Neural crest cell (in vitro differentiated cells): ENCODE measurements at regions not wholly inside any gene's neighbourhood (a gene's known extent, or its start where the extent isn't known, plus 50 kb on each side); places are given as distances from the start of the nearest gene placed in this dataset.

Source experiments
- DNase-seq: peaks from one replicate; pipeline ENCODE4 v3.0.0; 2021; ENCODE audit warnings: low read depth, mixed read lengths, low spot score
- H3K27ac Mint-ChIP-seq: one replicate; pipeline ENCODE4 v1.8.0; 2021; ENCODE audit warnings: mild to moderate bottlenecking, mixed read lengths; ENCODE audit not compliant: unreplicated experiment
- H3K27me3 Mint-ChIP-seq: 2 replicates; pipeline ENCODE4 v1.8.0; 2021; ENCODE audit warnings: low read depth, mild to moderate bottlenecking, mixed read lengths
- H3K36me3 Mint-ChIP-seq: 2 replicates; pipeline ENCODE4 v1.8.0; 2021; ENCODE audit warnings: low read depth, mild to moderate bottlenecking, mixed read lengths
- H3K4me1 Mint-ChIP-seq: 2 replicates; pipeline ENCODE4 v1.8.0; 2021; ENCODE audit warnings: mixed read lengths
- H3K4me3 Mint-ChIP-seq: one replicate; pipeline ENCODE4 v1.8.0; 2021; ENCODE audit warnings: mild to moderate bottlenecking, mixed read lengths
- H3K9me3 Mint-ChIP-seq: 2 replicates; pipeline ENCODE4 v1.8.0; 2021; ENCODE audit warnings: mixed read lengths
- TF ChIP-seq, protein P1 (sequence below): fragments of 200-600 bp; sonication (generic); conservative IDR thresholded peaks from 2 replicates; pipeline ENCODE4 v1.5.0; 2021; ENCODE audit warnings: antibody characterized with exemption, mild to moderate bottlenecking

GRCh38 chr12:114846771-114847170 is 162.8 kb upstream of the TBX3 start:
- no peak overlapping the region for H3K27ac Mint-ChIP-seq
- no peaks in the 10 kb centered on the region for H3K36me3 Mint-ChIP-seq
- peaks cover 8% of the 10 kb centered on the region for H3K4me1 Mint-ChIP-seq
- H3K4me3 Mint-ChIP-seq = no peak overlapping the region
- no peaks in the 10 kb centered on the region for H3K27me3 Mint-ChIP-seq
- H3K9me3 Mint-ChIP-seq = no peaks in the 10 kb centered on the region
- TF ChIP-seq, protein P1, sequence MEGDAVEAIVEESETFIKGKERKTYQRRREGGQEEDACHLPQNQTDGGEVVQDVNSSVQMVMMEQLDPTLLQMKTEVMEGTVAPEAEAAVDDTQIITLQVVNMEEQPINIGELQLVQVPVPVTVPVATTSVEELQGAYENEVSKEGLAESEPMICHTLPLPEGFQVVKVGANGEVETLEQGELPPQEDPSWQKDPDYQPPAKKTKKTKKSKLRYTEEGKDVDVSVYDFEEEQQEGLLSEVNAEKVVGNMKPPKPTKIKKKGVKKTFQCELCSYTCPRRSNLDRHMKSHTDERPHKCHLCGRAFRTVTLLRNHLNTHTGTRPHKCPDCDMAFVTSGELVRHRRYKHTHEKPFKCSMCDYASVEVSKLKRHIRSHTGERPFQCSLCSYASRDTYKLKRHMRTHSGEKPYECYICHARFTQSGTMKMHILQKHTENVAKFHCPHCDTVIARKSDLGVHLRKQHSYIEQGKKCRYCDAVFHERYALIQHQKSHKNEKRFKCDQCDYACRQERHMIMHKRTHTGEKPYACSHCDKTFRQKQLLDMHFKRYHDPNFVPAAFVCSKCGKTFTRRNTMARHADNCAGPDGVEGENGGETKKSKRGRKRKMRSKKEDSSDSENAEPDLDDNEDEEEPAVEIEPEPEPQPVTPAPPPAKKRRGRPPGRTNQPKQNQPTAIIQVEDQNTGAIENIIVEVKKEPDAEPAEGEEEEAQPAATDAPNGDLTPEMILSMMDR = no peak
- no peak for DNase-seq

- no peak for DNase-seq
- peaks cover 13% of the 10 kb centered on the region for H3K4me1 Mint-ChIP-seq
- H3K36me3 Mint-ChIP-seq = no peaks in the 10 kb centered on the region
- H3K9me3 Mint-ChIP-seq = no peaks in the 10 kb centered on the region
- H3K27me3 Mint-ChIP-seq = no peaks in the 10 kb centered on the region
- TF ChIP-seq, protein P1 = no peak
- no peak overlapping the region for H3K4me3 Mint-ChIP-seq
- no peak overlapping the region for H3K27ac Mint-ChIP-seq
Measured at GRCh38 chr12:114841557-114842251, 157.7 kb upstream of the TBX3 start.

DNA sequence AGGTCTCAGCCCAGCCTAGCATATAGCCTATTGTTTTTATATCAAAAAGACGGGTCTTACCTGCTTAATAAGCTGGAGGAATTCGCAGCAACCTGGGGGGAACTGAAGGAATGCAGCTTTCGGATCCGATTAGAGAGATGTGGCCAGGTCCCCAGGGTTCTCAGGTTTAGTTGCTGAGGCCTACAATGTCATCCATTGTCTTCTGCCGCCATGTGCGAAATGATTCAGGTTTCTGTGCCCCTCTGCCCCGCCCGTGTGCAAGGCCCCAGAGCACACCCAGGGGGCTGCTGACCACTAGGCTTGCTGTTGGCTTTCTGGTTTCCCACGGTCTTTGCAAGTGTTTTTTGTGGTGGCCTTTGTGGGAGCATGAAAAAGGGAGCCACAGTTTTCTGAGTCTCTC is 154.5 kb upstream of the TBX3 start:
- no peaks in the 10 kb centered on the region for H3K27me3 Mint-ChIP-seq
- H3K4me3 Mint-ChIP-seq = no peak overlapping the region
- TF ChIP-seq, protein P1 = no peak
- H3K27ac Mint-ChIP-seq = no peak overlapping the region
- no peaks in the 10 kb centered on the region for H3K9me3 Mint-ChIP-seq
- DNase-seq = no peak
- no peaks in the 10 kb centered on the region for H3K36me3 Mint-ChIP-seq
- peaks cover 12% of the 10 kb centered on the region for H3K4me1 Mint-ChIP-seq

GRCh38 chr12:114836609-114837008 is 152.6 kb upstream of the TBX3 start:
- H3K4me3 Mint-ChIP-seq = no peak overlapping the region
- no peaks in the 10 kb centered on the region for H3K27me3 Mint-ChIP-seq
- no peak overlapping the region for H3K27ac Mint-ChIP-seq
- no peak for DNase-seq
- H3K4me1 Mint-ChIP-seq = peaks cover 12% of the 10 kb centered on the region
- no peaks in the 10 kb centered on the region for H3K9me3 Mint-ChIP-seq
- H3K36me3 Mint-ChIP-seq = no peaks in the 10 kb centered on the region
- TF ChIP-seq, protein P1 = no peak

GRCh38 chr12:114835031-114835430 is 151.1 kb upstream of the TBX3 start:
- TF ChIP-seq, protein P1 = no peak
- Mint-ChIP-seq H3K4me3 (no peak overlapping the region), H3K36me3 (no peaks in the 10 kb centered on the region), H3K4me1 (peaks cover 12% of the 10 kb centered on the region), H3K27ac (no peak overlapping the region), H3K27me3 (no peaks in the 10 kb centered on the region), H3K9me3 (no peaks in the 10 kb centered on the region)
- DNase-seq = no peak
